HL-60 (cell line): ENCODE measurements at regions not wholly inside any gene's neighbourhood (a gene's known extent, or its start where the extent isn't known, plus 50 kb on each side); places are given as distances from the start of the nearest gene placed in this dataset.

Source experiments
- DNase-seq, 2 experiments: peaks; one replicate each; pipeline ENCODE4 v3.0.0-alpha.2; 2010 to 2020; ENCODE audit warnings: low read depth in 1 of 2, low spot score in 1 of 2
- H3K27ac ChIP-seq: fragments of 250-450 bp; sonication (Bioruptor Pico); replicated peaks from 2 replicates; pipeline ENCODE4 v1.5.1; 2020; ENCODE audit warnings: mild to moderate bottlenecking, moderate library complexity
- H3K27me3 ChIP-seq: fragments of 250-450 bp; sonication (Bioruptor Pico); 2 replicates; pipeline ENCODE4 v1.5.1; 2021; ENCODE audit warnings: mild to moderate bottlenecking, moderate library complexity; ENCODE audit not compliant: insufficient read depth, poor library complexity, severe bottlenecking
- H3K4me3 ChIP-seq: replicated peaks from 2 replicates; pipeline ENCODE4 v1.5.1; 2011; ENCODE audit warnings: mild to moderate bottlenecking, control low read depth, low read length; ENCODE audit not compliant: insufficient read depth
- GABPA ChIP-seq: IDR thresholded peaks from 2 replicates; pipeline ENCODE4 v1.6.1; 2012; ENCODE audit warnings: low read depth
- POLR2AphosphoS5 ChIP-seq: IDR thresholded peaks from 2 replicates; pipeline ENCODE4 v1.6.1; 2012; ENCODE audit warnings: low read depth
- SPI1 ChIP-seq: IDR thresholded peaks from 2 replicates; pipeline ENCODE4 v1.6.1; 2012; ENCODE audit warnings: low read depth, mild to moderate bottlenecking, borderline replicate concordance
- TF ChIP-seq, protein P1 (sequence below): IDR thresholded peaks from 2 replicates; pipeline ENCODE4 v1.6.1; 2012; ENCODE audit warnings: low read depth; ENCODE audit not compliant: insufficient replicate concordance
- TF ChIP-seq, protein P2 (sequence below): IDR thresholded peaks from one replicate; pipeline ENCODE4 v1.5.1; 2011; ENCODE audit warnings: low read length, control low read depth, inconsistent platforms; ENCODE audit not compliant: insufficient read depth

DNA sequence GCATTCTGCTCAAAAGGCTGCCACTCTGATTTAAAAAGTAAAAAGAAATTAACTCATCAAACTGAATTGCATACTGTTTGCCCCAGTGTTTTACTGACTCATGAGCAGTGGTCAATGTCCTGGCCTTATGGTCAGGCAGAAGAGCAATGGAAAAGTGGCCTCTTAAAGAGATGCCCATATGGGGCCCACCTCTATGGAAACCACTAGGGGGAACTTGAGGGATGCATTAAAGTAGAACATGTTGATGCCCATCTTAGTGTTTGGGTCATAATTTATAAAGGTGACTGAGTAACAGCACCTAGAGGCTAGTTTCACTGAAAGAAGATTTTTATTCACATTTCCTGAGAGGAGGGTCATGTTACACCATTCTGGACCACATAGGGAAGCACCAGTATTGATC lies 66.5 kb upstream of the RNU6-1 start:
- H3K27ac ChIP-seq: no peak overlapping the region
- no peak overlapping the region for H3K4me3 ChIP-seq
- no peaks in the 10 kb centered on the region for H3K27me3 ChIP-seq
- no peak for DNase-seq
- TF ChIP-seq SPI1 (no peak), GABPA (no peak), POLR2AphosphoS5 (no peak)
- TF ChIP-seq, protein P1, sequence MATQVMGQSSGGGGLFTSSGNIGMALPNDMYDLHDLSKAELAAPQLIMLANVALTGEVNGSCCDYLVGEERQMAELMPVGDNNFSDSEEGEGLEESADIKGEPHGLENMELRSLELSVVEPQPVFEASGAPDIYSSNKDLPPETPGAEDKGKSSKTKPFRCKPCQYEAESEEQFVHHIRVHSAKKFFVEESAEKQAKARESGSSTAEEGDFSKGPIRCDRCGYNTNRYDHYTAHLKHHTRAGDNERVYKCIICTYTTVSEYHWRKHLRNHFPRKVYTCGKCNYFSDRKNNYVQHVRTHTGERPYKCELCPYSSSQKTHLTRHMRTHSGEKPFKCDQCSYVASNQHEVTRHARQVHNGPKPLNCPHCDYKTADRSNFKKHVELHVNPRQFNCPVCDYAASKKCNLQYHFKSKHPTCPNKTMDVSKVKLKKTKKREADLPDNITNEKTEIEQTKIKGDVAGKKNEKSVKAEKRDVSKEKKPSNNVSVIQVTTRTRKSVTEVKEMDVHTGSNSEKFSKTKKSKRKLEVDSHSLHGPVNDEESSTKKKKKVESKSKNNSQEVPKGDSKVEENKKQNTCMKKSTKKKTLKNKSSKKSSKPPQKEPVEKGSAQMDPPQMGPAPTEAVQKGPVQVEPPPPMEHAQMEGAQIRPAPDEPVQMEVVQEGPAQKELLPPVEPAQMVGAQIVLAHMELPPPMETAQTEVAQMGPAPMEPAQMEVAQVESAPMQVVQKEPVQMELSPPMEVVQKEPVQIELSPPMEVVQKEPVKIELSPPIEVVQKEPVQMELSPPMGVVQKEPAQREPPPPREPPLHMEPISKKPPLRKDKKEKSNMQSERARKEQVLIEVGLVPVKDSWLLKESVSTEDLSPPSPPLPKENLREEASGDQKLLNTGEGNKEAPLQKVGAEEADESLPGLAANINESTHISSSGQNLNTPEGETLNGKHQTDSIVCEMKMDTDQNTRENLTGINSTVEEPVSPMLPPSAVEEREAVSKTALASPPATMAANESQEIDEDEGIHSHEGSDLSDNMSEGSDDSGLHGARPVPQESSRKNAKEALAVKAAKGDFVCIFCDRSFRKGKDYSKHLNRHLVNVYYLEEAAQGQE: no peak
- TF ChIP-seq, protein P2, sequence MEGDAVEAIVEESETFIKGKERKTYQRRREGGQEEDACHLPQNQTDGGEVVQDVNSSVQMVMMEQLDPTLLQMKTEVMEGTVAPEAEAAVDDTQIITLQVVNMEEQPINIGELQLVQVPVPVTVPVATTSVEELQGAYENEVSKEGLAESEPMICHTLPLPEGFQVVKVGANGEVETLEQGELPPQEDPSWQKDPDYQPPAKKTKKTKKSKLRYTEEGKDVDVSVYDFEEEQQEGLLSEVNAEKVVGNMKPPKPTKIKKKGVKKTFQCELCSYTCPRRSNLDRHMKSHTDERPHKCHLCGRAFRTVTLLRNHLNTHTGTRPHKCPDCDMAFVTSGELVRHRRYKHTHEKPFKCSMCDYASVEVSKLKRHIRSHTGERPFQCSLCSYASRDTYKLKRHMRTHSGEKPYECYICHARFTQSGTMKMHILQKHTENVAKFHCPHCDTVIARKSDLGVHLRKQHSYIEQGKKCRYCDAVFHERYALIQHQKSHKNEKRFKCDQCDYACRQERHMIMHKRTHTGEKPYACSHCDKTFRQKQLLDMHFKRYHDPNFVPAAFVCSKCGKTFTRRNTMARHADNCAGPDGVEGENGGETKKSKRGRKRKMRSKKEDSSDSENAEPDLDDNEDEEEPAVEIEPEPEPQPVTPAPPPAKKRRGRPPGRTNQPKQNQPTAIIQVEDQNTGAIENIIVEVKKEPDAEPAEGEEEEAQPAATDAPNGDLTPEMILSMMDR: no peak

DNA sequence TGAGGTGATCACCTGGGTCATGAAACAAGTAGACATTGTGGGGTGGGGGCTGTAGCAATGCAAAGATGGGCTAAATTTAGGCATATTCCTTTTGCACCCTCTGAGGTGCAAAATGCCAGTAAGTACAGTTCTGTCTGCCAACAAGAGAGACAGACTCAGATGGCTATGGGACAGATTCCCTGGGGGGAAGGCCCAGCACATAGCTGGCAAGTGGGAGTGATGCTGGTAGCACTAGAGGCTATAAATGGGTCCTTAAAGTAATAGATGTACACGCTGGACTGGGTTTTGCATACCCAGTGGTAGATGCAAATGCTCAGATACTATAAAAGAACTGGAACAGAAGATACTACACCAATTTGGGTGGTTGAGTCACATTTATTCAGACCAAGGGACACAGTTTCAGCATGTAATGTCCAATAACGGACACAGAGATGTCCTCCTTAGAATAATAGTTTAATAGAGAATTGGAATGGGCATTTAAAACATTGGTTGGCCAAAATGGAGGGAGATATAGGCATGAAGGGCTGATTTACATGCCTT lies 67.4 kb upstream of the RNU6-1 start:
- no peak for DNase-seq
- Histone ChIP-seq H3K27ac (no peak overlapping the region), H3K4me3 (no peak overlapping the region), H3K27me3 (no peaks in the 10 kb centered on the region)
- no peak for TF ChIP-seq SPI1
- no peak for TF ChIP-seq GABPA
- no peak for TF ChIP-seq POLR2AphosphoS5
- TF ChIP-seq, protein P1: no peak
- TF ChIP-seq, protein P2: no peak

DNA sequence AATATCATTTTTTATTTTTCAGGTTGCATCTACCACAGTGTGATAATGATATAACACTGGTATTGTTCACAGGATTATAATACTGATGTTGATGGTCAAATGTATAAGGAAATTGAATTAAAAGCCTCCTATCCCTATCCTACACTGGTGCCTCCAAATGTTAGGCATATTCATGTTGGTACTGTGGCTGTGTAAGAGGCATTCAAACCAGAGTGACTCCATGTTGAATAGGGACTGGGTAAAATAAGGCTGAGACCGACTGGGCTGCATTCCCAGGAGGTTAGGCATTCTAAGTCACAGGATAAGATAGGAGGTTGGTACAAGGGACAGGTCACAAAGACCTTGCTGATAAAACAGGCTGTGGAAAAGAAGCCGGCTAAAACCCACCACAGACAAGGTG lies 68.9 kb upstream of the RNU6-1 start:
- Histone ChIP-seq H3K27ac (no peak overlapping the region), H3K4me3 (no peak overlapping the region), H3K27me3 (no peaks in the 10 kb centered on the region)
- no peak for TF ChIP-seq GABPA
- TF ChIP-seq POLR2AphosphoS5: no peak
- TF ChIP-seq SPI1: no peak
- TF ChIP-seq, protein P1: no peak
- TF ChIP-seq, protein P2: no peak
- no peak for DNase-seq
